ENCODE measurements at regions not wholly inside any gene's neighbourhood (a gene's known extent, or its start where the extent isn't known, plus 50 kb on each side); places are given as distances from the start of the nearest gene placed in this dataset.
"Not testable (repeated sequence)": the region's sequence is repeated elsewhere in the genome, so short reads cannot be mapped to it uniquely, and the experiment has no call there.

DNA sequence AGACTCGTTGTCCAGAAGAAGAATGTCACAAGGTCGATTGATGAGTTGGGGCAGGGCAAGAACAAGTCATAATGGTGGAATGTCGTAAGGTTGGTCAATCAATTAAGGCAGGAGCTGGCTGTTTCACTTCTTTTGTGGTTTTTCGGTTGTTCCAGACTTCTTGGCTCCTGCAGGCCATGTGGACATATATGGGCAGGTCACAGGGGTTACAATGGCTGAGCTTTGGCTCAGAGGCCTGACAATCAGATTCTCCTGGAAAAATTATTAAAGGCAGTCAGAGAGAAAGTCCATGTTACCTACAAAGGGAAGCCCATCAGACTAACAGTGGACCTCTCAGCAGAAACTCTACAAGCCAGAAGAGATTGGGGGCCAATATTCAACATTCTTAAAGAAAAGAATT, 785.3 kb downstream of the METTL4 start:
- TF ChIP-seq CTCF (IDR thresholded peaks at IDR 0.05); ZFX (IDR thresholded peaks at IDR 0.05; ENCODE audit: borderline replicate concordance): not testable (repeated sequence)

Data from 22Rv1 (cell line).